H1 (cell line): ENCODE measurements at regions not wholly inside any gene's neighbourhood (a gene's known extent, or its start where the extent isn't known, plus 50 kb on each side); places are given as distances from the start of the nearest gene placed in this dataset.
"Not testable (repeated sequence)": the region's sequence is repeated elsewhere in the genome, so short reads cannot be mapped to it uniquely, and the experiment has no call there.

ENCODE experiments used
- CTCF ChIA-PET: fragments of 300-600 bp; sonication (Branson Sonifier 250); formaldehyde crosslinking; loops from one replicate; lab custom pipeline; 2021; ENCODE audit not compliant: partially characterized antibody; lab: Charles Lee
- POLR2A ChIA-PET: fragments of 300-600 bp; sonication (Branson Sonifier 250); formaldehyde crosslinking; loops from one replicate; lab custom pipeline; 2021; ENCODE audit warnings: inconsistent platforms; ENCODE audit not compliant: partially characterized antibody; lab: Charles Lee
- DNase-seq, 2 experiments: peaks; one replicate each; pipeline versions ENCODE4 v3.0.0 to v3.0.0-alpha.2; 2010 to 2022; ENCODE audit warnings: low spot score in 2 of 2, low read depth in 1 of 2, mixed read lengths in 1 of 2
- FAIRE-seq: peaks from 2 replicates; lab custom pipeline; 2011; peaks lifted over from hg19 to GRCh38; lab: Jason Lieb, UNC
- H2AFZ ChIP-seq: 2 replicates; pipeline ENCODE4 v1.8.1; 2012; ENCODE audit warnings: low read length, inconsistent platforms
- H2AK5ac ChIP-seq: 2 replicates; pipeline ENCODE4 v1.6.1; 2013; ENCODE audit warnings: low read depth, low read length
- H2BK120ac ChIP-seq: replicated peaks from 2 replicates; pipeline ENCODE3; 2013; ENCODE audit warnings: low read depth, low read length, inconsistent platforms
- H2BK12ac ChIP-seq: 2 replicates; pipeline ENCODE4 v1.6.1; 2013; ENCODE audit warnings: low read depth, low read length
- H2BK15ac ChIP-seq: 2 replicates; pipeline ENCODE4 v1.6.1; 2013; ENCODE audit warnings: low read length
- H2BK20ac ChIP-seq: 2 replicates; pipeline ENCODE4 v1.6.1; 2013; ENCODE audit warnings: low read length
- H2BK5ac ChIP-seq: 2 replicates; pipeline ENCODE4 v1.6.1; 2013; ENCODE audit warnings: low read depth, low read length
- H3K14ac ChIP-seq: 2 replicates; pipeline ENCODE4 v1.6.1; 2013; ENCODE audit warnings: inconsistent platforms; ENCODE audit not compliant: insufficient read length
- H3K18ac ChIP-seq: 2 replicates; pipeline ENCODE4 v1.6.1; 2013; ENCODE audit warnings: low read length; ENCODE audit errors: extremely low read depth
- H3K23ac ChIP-seq: 2 replicates; pipeline ENCODE4 v1.6.1; 2013; ENCODE audit warnings: inconsistent platforms; ENCODE audit not compliant: insufficient read length
- H3K23me2 ChIP-seq: 2 replicates; pipeline ENCODE4 v1.6.1; 2013; ENCODE audit warnings: low read depth, low read length
- H3K27ac ChIP-seq: 2 replicates; pipeline ENCODE4 v1.6.1; 2011; ENCODE audit warnings: low read depth, low read length, inconsistent platforms
- H3K27me3 ChIP-seq, 4 experiments: replicated peaks in 1 of 4; 1 replicate in 1 of 4; 2 replicates in 3 of 4; pipeline versions ENCODE4 v1.6.1 to v1.8.1; 2011 to 2013; ENCODE audit warnings: low read length in 3 of 4, mild to moderate bottlenecking in 3 of 4, inconsistent platforms in 2 of 4, mixed read lengths in 2 of 4, moderate library complexity in 1 of 4; ENCODE audit not compliant: control insufficient read depth in 3 of 4, insufficient read depth in 3 of 4; ENCODE audit errors: extremely low read depth in 1 of 4
- H3K36me3 ChIP-seq, 4 experiments: 2 replicates each; pipeline versions ENCODE4 v1.6.1 to v1.8.1; 2011 to 2013; ENCODE audit warnings: mild to moderate bottlenecking in 4 of 4, low read length in 3 of 4, moderate library complexity in 2 of 4, control low read depth in 1 of 4, inconsistent platforms in 1 of 4; ENCODE audit not compliant: insufficient read depth in 4 of 4, control insufficient read depth in 2 of 4
- H3K4ac ChIP-seq: replicated peaks from 2 replicates; pipeline ENCODE3; 2013; ENCODE audit warnings: low read length, low read depth, mixed read lengths, inconsistent platforms; ENCODE audit not compliant: insufficient read length
- H3K4me1 ChIP-seq, 4 experiments: replicated peaks in 1 of 4; 1 replicate in 1 of 4; 2 replicates in 3 of 4; pipeline versions ENCODE4 v1.6.1 to v1.8.1; 2011 to 2013; ENCODE audit warnings: low read length in 3 of 4, inconsistent platforms in 2 of 4, mixed read lengths in 1 of 4; ENCODE audit not compliant: insufficient read depth in 4 of 4, control insufficient read depth in 3 of 4
- H3K4me2 ChIP-seq, 2 experiments: 2 replicates each; pipeline versions ENCODE4 v1.6.1 to v1.8.1; 2011 to 2013; ENCODE audit warnings: low read depth in 2 of 2, low read length in 2 of 2, control low read depth in 1 of 2, inconsistent platforms in 1 of 2, mild to moderate bottlenecking in 1 of 2; ENCODE audit not compliant: insufficient read depth in 1 of 2
- H3K4me3 ChIP-seq, 4 experiments: fragments of 200-600, 300-600 bp in 1 of 4; sonication (generic), shearing (Covaris generic), sonication (Bioruptor Twin) in 1 of 4; 2 replicates each; pipeline versions ENCODE4 v1.5.1 to v1.8.1; 2011 to 2016; ENCODE audit warnings: low read length in 4 of 4, low read depth in 3 of 4, control low read depth in 2 of 4, inconsistent platforms in 2 of 4, mild to moderate bottlenecking in 2 of 4, mixed read lengths in 1 of 4, moderate library complexity in 1 of 4; ENCODE audit not compliant: insufficient read depth in 2 of 4; ENCODE audit errors: extremely low read depth in 1 of 4
- H3K56ac ChIP-seq: replicated peaks from 2 replicates; pipeline ENCODE3; 2013; ENCODE audit warnings: low read depth, mild to moderate bottlenecking, mixed read lengths, low read length, inconsistent platforms; ENCODE audit not compliant: insufficient read length
- H3K79me1 ChIP-seq: 2 replicates; pipeline ENCODE4 v1.6.1; 2013; ENCODE audit warnings: low read depth, low read length, control low read depth
- H3K79me2 ChIP-seq, 2 experiments: 2 replicates each; pipeline versions ENCODE4 v1.6.1 to v1.8.1; 2012 to 2013; ENCODE audit warnings: low read length in 2 of 2, mild to moderate bottlenecking in 2 of 2, inconsistent platforms in 1 of 2; ENCODE audit not compliant: insufficient read depth in 2 of 2, control insufficient read depth in 1 of 2
- H3K9ac ChIP-seq, 4 experiments: replicated peaks in 1 of 4; 1 replicate in 1 of 4; 2 replicates in 3 of 4; pipeline versions ENCODE4 v1.6.1 to v1.8.1; 2011 to 2013; ENCODE audit warnings: low read depth in 3 of 4, low read length in 3 of 4, control low read depth in 2 of 4, mild to moderate bottlenecking in 2 of 4, moderate library complexity in 2 of 4, inconsistent platforms in 1 of 4; ENCODE audit errors: extremely low read depth in 1 of 4
- H3K9me3 ChIP-seq, 2 experiments: 2 replicates each; pipeline versions ENCODE4 v1.6.1 to v1.8.1; 2012 to 2013; ENCODE audit warnings: mild to moderate bottlenecking in 2 of 2, moderate library complexity in 2 of 2, control low read depth in 1 of 2, inconsistent platforms in 1 of 2, low read depth in 1 of 2, low read length in 1 of 2, mixed read lengths in 1 of 2; ENCODE audit not compliant: insufficient read depth in 2 of 2
- H4K20me1 ChIP-seq, 2 experiments: replicated peaks in 1 of 2; 2 replicates each; pipeline versions ENCODE3 to v1.8.1; 2011 to 2013; ENCODE audit warnings: inconsistent platforms in 2 of 2, low read length in 2 of 2, mild to moderate bottlenecking in 1 of 2; ENCODE audit not compliant: insufficient read depth in 2 of 2, control insufficient read depth in 1 of 2
- H4K5ac ChIP-seq: 2 replicates; pipeline ENCODE4 v1.6.1; 2013; ENCODE audit warnings: low read length, low read depth, mixed read lengths, inconsistent platforms; ENCODE audit not compliant: insufficient read length
- H4K8ac ChIP-seq: 2 replicates; pipeline ENCODE4 v1.8.0; 2013; ENCODE audit warnings: mild to moderate bottlenecking, moderate library complexity, low read length, inconsistent platforms; ENCODE audit not compliant: insufficient read depth; ENCODE audit errors: extremely low read depth
- H4K91ac ChIP-seq: replicated peaks from 2 replicates; pipeline ENCODE3; 2013; ENCODE audit warnings: low read length, mixed read lengths, inconsistent platforms; ENCODE audit not compliant: insufficient read length
- CBX8 ChIP-seq: fragments of 300-800, 300-1000 bp; sonication (generic); IDR thresholded peaks from 2 replicates; pipeline ENCODE4 v1.7.1; 2016; ENCODE audit warnings: low read depth, low read length, borderline replicate concordance
- EGR1 ChIP-seq: IDR thresholded peaks from 2 replicates; pipeline ENCODE4 v1.6.1; 2011; ENCODE audit warnings: low read depth, low read length, borderline replicate concordance
- SIX5 ChIP-seq: IDR thresholded peaks from 2 replicates; pipeline ENCODE4 v1.6.1; 2011; ENCODE audit warnings: mild to moderate bottlenecking, low read depth, low read length
- TEAD4 ChIP-seq: IDR thresholded peaks from 2 replicates; pipeline ENCODE4 v1.6.1; 2012; ENCODE audit warnings: low read depth, low read length, inconsistent platforms, mixed read lengths
- WGBS, 2 experiments: shearing (Covaris generic) in 1 of 2; methylation state at CpG; one replicate each; pipeline versions ENCODE4 v1.1.6 to v1.1.7; 2013 to 2015; ENCODE audit warnings: low lambda C conversion rate in 2 of 2, mixed read lengths in 2 of 2, inconsistent platforms in 1 of 2, low coverage in 1 of 2, missing lambda C conversion rate in 1 of 2; ENCODE audit not compliant: insufficient replicate concordance in 2 of 2, insufficient coverage in 1 of 2, insufficient read length in 1 of 2; ENCODE audit errors: extremely low coverage in 1 of 2, missing lambda C conversion rate in 1 of 2; 5-methylcytosine and 5-hydroxymethylcytosine counted together

DNA sequence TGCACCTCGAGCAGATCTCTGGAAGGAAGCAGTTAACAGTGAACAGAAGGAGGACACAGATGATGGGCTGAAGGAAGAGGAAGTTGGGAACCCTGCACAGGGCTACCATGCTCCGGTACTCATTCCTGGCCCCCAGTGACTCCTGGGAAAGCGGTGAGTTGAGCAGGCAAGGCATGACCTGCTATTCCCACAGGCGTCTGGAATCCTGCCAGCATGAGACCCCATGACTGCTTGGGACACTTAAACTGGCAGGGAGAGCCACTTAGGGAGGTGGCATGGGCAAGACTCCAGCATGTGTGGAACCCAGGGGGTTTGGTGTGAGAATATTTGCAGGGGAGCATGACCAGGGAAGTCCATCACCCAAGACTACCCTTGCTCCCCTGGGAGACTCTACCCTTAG lies 1056.4 kb upstream of the POU3F4 start (continued):
- TF ChIP-seq EGR1 (no peak), SIX5 (no peak), CBX8 (no peak), TEAD4 (no peak)

- H3K27ac ChIP-seq, H3K14ac ChIP-seq, H3K9ac ChIP-seq, H4K8ac ChIP-seq, POLR2A ChIA-PET, CTCF ChIA-PET, H2BK5ac ChIP-seq, H3K4ac ChIP-seq, H3K9me3 ChIP-seq, H2BK12ac ChIP-seq, H2BK120ac ChIP-seq, H4K91ac ChIP-seq, H3K4me2 ChIP-seq, H3K56ac ChIP-seq, H3K36me3 ChIP-seq, H3K79me1 ChIP-seq, H2BK15ac ChIP-seq, H3K4me3 ChIP-seq, H3K27me3 ChIP-seq, H4K20me1 ChIP-seq, H3K4me1 ChIP-seq, H2BK20ac ChIP-seq, H3K79me2 ChIP-seq, H4K5ac ChIP-seq, H2AFZ ChIP-seq, DNase-seq, FAIRE-seq, H2AK5ac ChIP-seq, H3K23me2 ChIP-seq, H3K18ac ChIP-seq, H3K23ac ChIP-seq: not testable (repeated sequence)
- WGBS, 2 experiments, result 100% methylated on average over 2 of the region's 2 CpGs; no CpG with 5 or more reads in 1 of the 2 experiments
These were observed 1052.2 kb upstream of the POU3F4 start for GRCh38 chrX:82455852-82456251.
